ENCODE measurements at regions not wholly inside any gene's neighbourhood (a gene's known extent, or its start where the extent isn't known, plus 50 kb on each side); places are given as distances from the start of the nearest gene placed in this dataset.

GRCh38 chrX:39648548-39649254 lies 449.1 kb downstream of the BCOR start:
- POLR2A ChIA-PET: no interaction called here
- ATAC-seq (ENCODE audit: low read depth) (no peak), DNase-seq (no peak)
- Mint-ChIP-seq H3K4me1 (no peaks in the 10 kb centered on the region), H3K27me3 (no peaks in the 10 kb centered on the region), H3K36me3 (peaks cover 1% of the 10 kb centered on the region), H3K27ac (no peak overlapping the region), H3K4me3 (no peak overlapping the region), H3K9me3 (no peaks in the 10 kb centered on the region)

- no peak for ATAC-seq (ENCODE audit: low read depth)
- Mint-ChIP-seq H3K4me3 (no peak overlapping the region), H3K27me3 (no peaks in the 10 kb centered on the region), H3K36me3 (peaks cover under 1% of the 10 kb centered on the region), H3K27ac (no peak overlapping the region), H3K4me1 (peaks cover 1% of the 10 kb centered on the region), H3K9me3 (no peaks in the 10 kb centered on the region)
- no peak for DNase-seq
- POLR2A ChIA-PET: no interaction called here
Observed at GRCh38 chrX:39650768-39651347, 446.9 kb downstream of the BCOR start.

GRCh38 chrX:39652336-39652735 lies 445.4 kb downstream of the BCOR start:
- Mint-ChIP-seq H3K27me3 (no peaks in the 10 kb centered on the region), H3K4me3 (no peak overlapping the region), H3K9me3 (no peaks in the 10 kb centered on the region), H3K4me1 (peaks cover 1% of the 10 kb centered on the region), H3K27ac (no peak overlapping the region), H3K36me3 (no peaks in the 10 kb centered on the region)
- DNase-seq: no peak
- POLR2A ChIA-PET: no interaction called here
- ATAC-seq (ENCODE audit: low read depth): no peak

- Mint-ChIP-seq H3K4me1 (peaks cover 1% of the 10 kb centered on the region), H3K27ac (no peak overlapping the region), H3K36me3 (no peaks in the 10 kb centered on the region), H3K4me3 (no peak overlapping the region), H3K27me3 (no peaks in the 10 kb centered on the region), H3K9me3 (no peaks in the 10 kb centered on the region)
- no peak for ATAC-seq (ENCODE audit: low read depth)
- no peak for DNase-seq
- POLR2A ChIA-PET: no interaction called here
Observed at GRCh38 chrX:39653691-39654090, 444.1 kb downstream of the BCOR start.

- no peak overlapping the region for H3K4me3 Mint-ChIP-seq
- no peaks in the 10 kb centered on the region for H3K27me3 Mint-ChIP-seq
- ATAC-seq (ENCODE audit: low read depth): no peak
- H3K4me1 Mint-ChIP-seq: peaks cover 1% of the 10 kb centered on the region
- no peak for DNase-seq
- H3K27ac Mint-ChIP-seq: no peak overlapping the region
- no peaks in the 10 kb centered on the region for H3K9me3 Mint-ChIP-seq
- POLR2A ChIA-PET: no interaction called here
- H3K36me3 Mint-ChIP-seq: no peaks in the 10 kb centered on the region
Observed at GRCh38 chrX:39654183-39654925, 443.4 kb downstream of the BCOR start.

- H3K9me3 Mint-ChIP-seq: no peaks in the 10 kb centered on the region
- no peak for ATAC-seq (ENCODE audit: low read depth)
Observed at GRCh38 chrX:39654952-39655351, 442.8 kb downstream of the BCOR start.

GRCh38 chrX:39661116-39661907 lies 436.4 kb downstream of the BCOR start:
- H3K9me3 Mint-ChIP-seq: no peaks in the 10 kb centered on the region
- H3K4me1 Mint-ChIP-seq: no peaks in the 10 kb centered on the region
- H3K27me3 Mint-ChIP-seq: no peaks in the 10 kb centered on the region
- no peaks in the 10 kb centered on the region for H3K36me3 Mint-ChIP-seq
- ATAC-seq (ENCODE audit: low read depth) (no peak), DNase-seq (no peak)
- H3K27ac Mint-ChIP-seq: no peak overlapping the region
- H3K4me3 Mint-ChIP-seq: no peak overlapping the region
- POLR2A ChIA-PET: no interaction called here

More at GRCh38 chrX:39654952-39655351, 442.8 kb downstream of the BCOR start:
- Mint-ChIP-seq H3K4me3 (no peak overlapping the region), H3K27me3 (no peaks in the 10 kb centered on the region), H3K4me1 (peaks cover 1% of the 10 kb centered on the region), H3K36me3 (no peaks in the 10 kb centered on the region), H3K27ac (no peak overlapping the region)
- POLR2A ChIA-PET: no interaction called here
- DNase-seq: no peak

- no peak for DNase-seq
- Mint-ChIP-seq H3K4me1 (no peaks in the 10 kb centered on the region), H3K27ac (no peak overlapping the region), H3K9me3 (no peaks in the 10 kb centered on the region), H3K27me3 (peaks cover 3% of the 10 kb centered on the region), H3K36me3 (no peaks in the 10 kb centered on the region), H3K4me3 (no peak overlapping the region)
- no peak for ATAC-seq (ENCODE audit: low read depth)
- POLR2A ChIA-PET: no interaction called here
Observed at GRCh38 chrX:39665830-39666518, 431.8 kb downstream of the BCOR start.

GRCh38 chrX:39667191-39667590 lies 430.6 kb downstream of the BCOR start:
- H3K9me3 Mint-ChIP-seq: no peaks in the 10 kb centered on the region
- no peak overlapping the region for H3K27ac Mint-ChIP-seq
- no peak for DNase-seq
- POLR2A ChIA-PET: no interaction called here
- no peak overlapping the region for H3K4me3 Mint-ChIP-seq
- no peaks in the 10 kb centered on the region for H3K4me1 Mint-ChIP-seq
- ATAC-seq (ENCODE audit: low read depth): no peak
- no peaks in the 10 kb centered on the region for H3K36me3 Mint-ChIP-seq
- H3K27me3 Mint-ChIP-seq: peaks cover 7% of the 10 kb centered on the region

GRCh38 chrX:39667736-39668482 lies 429.8 kb downstream of the BCOR start:
- Mint-ChIP-seq H3K27me3 (peaks cover 7% of the 10 kb centered on the region), H3K4me3 (no peak overlapping the region), H3K36me3 (no peaks in the 10 kb centered on the region), H3K9me3 (no peaks in the 10 kb centered on the region), H3K27ac (no peak overlapping the region), H3K4me1 (no peaks in the 10 kb centered on the region)
- POLR2A ChIA-PET: no interaction called here
- DNase-seq (no peak), ATAC-seq (ENCODE audit: low read depth) (no peak)

- H3K9me3 Mint-ChIP-seq: peaks cover 2% of the 10 kb centered on the region
- ATAC-seq (ENCODE audit: low read depth) (no peak), DNase-seq (no peak)
- H3K27ac Mint-ChIP-seq: no peak overlapping the region
- H3K36me3 Mint-ChIP-seq: no peaks in the 10 kb centered on the region
- POLR2A ChIA-PET: no interaction called here
- peaks cover 7% of the 10 kb centered on the region for H3K27me3 Mint-ChIP-seq
- H3K4me1 Mint-ChIP-seq: no peaks in the 10 kb centered on the region
- H3K4me3 Mint-ChIP-seq: no peak overlapping the region
Observed at GRCh38 chrX:39669668-39670067, 428.1 kb downstream of the BCOR start.

GRCh38 chrX:39670281-39670680 lies 427.5 kb downstream of the BCOR start:
- Mint-ChIP-seq H3K27me3 (peaks cover 7% of the 10 kb centered on the region), H3K4me1 (no peaks in the 10 kb centered on the region), H3K27ac (no peak overlapping the region), H3K4me3 (no peak overlapping the region), H3K36me3 (no peaks in the 10 kb centered on the region), H3K9me3 (peaks cover 2% of the 10 kb centered on the region)
- DNase-seq: no peak
- POLR2A ChIA-PET: no interaction called here
- no peak for ATAC-seq (ENCODE audit: low read depth)

- Mint-ChIP-seq H3K36me3 (no peaks in the 10 kb centered on the region), H3K4me3 (no peak overlapping the region), H3K4me1 (no peaks in the 10 kb centered on the region), H3K27ac (no peak overlapping the region), H3K9me3 (peaks cover 2% of the 10 kb centered on the region), H3K27me3 (peaks cover 7% of the 10 kb centered on the region)
- ATAC-seq (ENCODE audit: low read depth): no peak
- POLR2A ChIA-PET: no interaction called here
- no peak for DNase-seq
Observed at GRCh38 chrX:39672405-39672804, 425.4 kb downstream of the BCOR start.
